Loucy (cell line): ENCODE measurements at regions not wholly inside any gene's neighbourhood (a gene's known extent, or its start where the extent isn't known, plus 50 kb on each side); places are given as distances from the start of the nearest gene placed in this dataset.

ENCODE experiments used
- EZH2phosphoT487 ChIP-seq: fragments of 200-600 bp; IDR thresholded peaks from 2 replicates; pipeline ENCODE4 v1.6.1; 2018; ENCODE audit warnings: antibody characterized with exemption, mild to moderate bottlenecking, moderate library complexity, borderline replicate concordance
- TF ChIP-seq, protein P1 (sequence below): fragments of 200-600 bp; sonication (generic); conservative IDR thresholded peaks from 2 replicates; pipeline ENCODE4 v1.5.1; 2014; ENCODE audit warnings: mild to moderate bottlenecking, antibody characterized with exemption, low read length

DNA sequence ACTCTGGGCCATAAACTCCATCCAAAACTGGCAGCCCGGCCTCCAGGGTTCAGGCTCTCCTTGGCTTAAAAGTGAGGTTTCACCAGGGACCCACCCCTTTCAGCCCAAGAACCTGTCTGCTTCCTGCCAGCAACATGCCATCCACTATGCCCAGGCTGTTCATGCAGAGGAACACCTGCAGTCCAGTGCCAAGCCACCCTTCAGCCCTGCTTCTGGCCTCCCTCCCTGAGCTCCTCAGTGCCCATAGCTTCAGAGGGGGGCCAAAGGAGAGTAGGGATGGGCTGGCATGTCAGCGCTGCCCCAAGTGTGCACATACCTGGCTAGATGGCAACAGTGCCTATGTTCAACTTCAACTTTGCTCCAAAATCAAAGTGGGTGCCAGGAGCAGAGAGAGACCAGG, 166.9 kb upstream of the MRPS30 start:
- TF ChIP-seq, protein P1, sequence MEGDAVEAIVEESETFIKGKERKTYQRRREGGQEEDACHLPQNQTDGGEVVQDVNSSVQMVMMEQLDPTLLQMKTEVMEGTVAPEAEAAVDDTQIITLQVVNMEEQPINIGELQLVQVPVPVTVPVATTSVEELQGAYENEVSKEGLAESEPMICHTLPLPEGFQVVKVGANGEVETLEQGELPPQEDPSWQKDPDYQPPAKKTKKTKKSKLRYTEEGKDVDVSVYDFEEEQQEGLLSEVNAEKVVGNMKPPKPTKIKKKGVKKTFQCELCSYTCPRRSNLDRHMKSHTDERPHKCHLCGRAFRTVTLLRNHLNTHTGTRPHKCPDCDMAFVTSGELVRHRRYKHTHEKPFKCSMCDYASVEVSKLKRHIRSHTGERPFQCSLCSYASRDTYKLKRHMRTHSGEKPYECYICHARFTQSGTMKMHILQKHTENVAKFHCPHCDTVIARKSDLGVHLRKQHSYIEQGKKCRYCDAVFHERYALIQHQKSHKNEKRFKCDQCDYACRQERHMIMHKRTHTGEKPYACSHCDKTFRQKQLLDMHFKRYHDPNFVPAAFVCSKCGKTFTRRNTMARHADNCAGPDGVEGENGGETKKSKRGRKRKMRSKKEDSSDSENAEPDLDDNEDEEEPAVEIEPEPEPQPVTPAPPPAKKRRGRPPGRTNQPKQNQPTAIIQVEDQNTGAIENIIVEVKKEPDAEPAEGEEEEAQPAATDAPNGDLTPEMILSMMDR = no peak
- no peak for TF ChIP-seq EZH2phosphoT487
